SK-N-SH (cell line): ENCODE measurements at regions not wholly inside any gene's neighbourhood (a gene's known extent, or its start where the extent isn't known, plus 50 kb on each side); places are given as distances from the start of the nearest gene placed in this dataset.

Experiments
- CTCF ChIA-PET: fragments of 300-600, 350-600 bp; formaldehyde crosslinking; extraction: SDS; loops from one replicate; lab custom pipeline; 2021; lab: Yijun Ruan, JAX
- POLR2A ChIA-PET: fragments of 350-600 bp; sonication (Branson Sonifier 250); formaldehyde crosslinking; extraction: SDS; loops from one replicate; lab custom pipeline; 2020; ENCODE audit warnings: antibody characterized with exemption, inconsistent platforms; lab: Yijun Ruan, JAX
- DNase-seq: peaks from one replicate; pipeline ENCODE4 v3.0.0; 2012
- H2AFZ ChIP-seq: fragments of 200-600 bp; sonication (generic); 2 replicates; pipeline ENCODE4 v1.8.1; 2016; ENCODE audit warnings: antibody characterized with exemption, mild to moderate bottlenecking, low read depth
- H3F3A ChIP-seq: fragments of 200-600 bp; sonication (generic); replicated peaks from 2 replicates; pipeline ENCODE3; 2016; ENCODE audit warnings: antibody characterized with exemption, mild to moderate bottlenecking; ENCODE audit not compliant: insufficient read depth
- H3K27ac ChIP-seq, 2 experiments: fragments of 200-500 bp in 1 of 2; fragments of 200-600 bp in 1 of 2; sonication (Bioruptor generic) in 1 of 2; sonication (generic), shearing (Covaris generic) in 1 of 2; 2 replicates each; pipeline versions ENCODE4 v1.5.1 to v1.6.1; 2014 to 2016; ENCODE audit warnings: low read depth in 2 of 2, inconsistent platforms in 1 of 2, low read length in 1 of 2, mild to moderate bottlenecking in 1 of 2, mixed read lengths in 1 of 2
- H3K27me3 ChIP-seq: fragments of 200-600 bp; sonication (generic), shearing (Covaris generic); 2 replicates; pipeline ENCODE4 v1.6.1; 2016; ENCODE audit warnings: mixed run types; ENCODE audit not compliant: insufficient read depth
- H3K36me3 ChIP-seq, 2 experiments: fragments of 200-500 bp in 1 of 2; fragments of 200-600 bp in 1 of 2; sonication (Bioruptor generic) in 1 of 2; sonication (generic) in 1 of 2; replicated peaks in 1 of 2; 2 replicates each; pipeline versions ENCODE3 to v1.5.1; 2014 to 2016; ENCODE audit warnings: low read length in 1 of 2, mild to moderate bottlenecking in 1 of 2; ENCODE audit not compliant: insufficient read depth in 2 of 2, control insufficient read depth in 1 of 2
- H3K4me1 ChIP-seq, 2 experiments: fragments of 200-500 bp in 1 of 2; fragments of 200-600 bp in 1 of 2; sonication (Bioruptor generic) in 1 of 2; sonication (generic), shearing (Covaris generic) in 1 of 2; 2 replicates each; pipeline versions ENCODE4 v1.5.1 to v1.6.1; 2014 to 2016; ENCODE audit warnings: low read depth in 1 of 2, low read length in 1 of 2, mixed run types in 1 of 2; ENCODE audit not compliant: insufficient read depth in 2 of 2, control insufficient read depth in 1 of 2
- H3K4me2 ChIP-seq: fragments of 200-600 bp; sonication (generic), shearing (Covaris generic); 2 replicates; pipeline ENCODE4 v1.6.1; 2017; ENCODE audit warnings: mixed run types
- H3K4me3 ChIP-seq, 2 experiments: fragments of 200-500 bp in 1 of 2; fragments of 200-600 bp in 1 of 2; sonication (Bioruptor generic) in 1 of 2; sonication (generic), shearing (Covaris generic) in 1 of 2; 2 replicates each; pipeline versions ENCODE4 v1.5.1 to v1.8.1; 2014 to 2016; ENCODE audit warnings: low read depth in 2 of 2, inconsistent platforms in 1 of 2, low read length in 1 of 2, mild to moderate bottlenecking in 1 of 2, mixed read lengths in 1 of 2, moderate library complexity in 1 of 2
- H3K79me2 ChIP-seq: fragments of 200-600 bp; sonication (generic); 2 replicates; pipeline ENCODE4 v1.8.1; 2017; ENCODE audit warnings: mild to moderate bottlenecking; ENCODE audit not compliant: insufficient read depth
- H3K9ac ChIP-seq: fragments of 200-600 bp; sonication (generic); 2 replicates; pipeline ENCODE4 v1.6.1; 2017; ENCODE audit warnings: mixed run types
- H3K9me2 ChIP-seq: fragments of 200-600 bp; sonication (generic); 2 replicates; pipeline ENCODE4 v1.6.1; 2017; ENCODE audit warnings: mixed run types
- H3K9me3 ChIP-seq: fragments of 200-600 bp; sonication (generic); 2 replicates; pipeline ENCODE4 v1.6.1; 2017; ENCODE audit warnings: mixed run types, mild to moderate bottlenecking, moderate library complexity
- H4K20me1 ChIP-seq: fragments of 200-600 bp; sonication (generic); 2 replicates; pipeline ENCODE4 v1.6.1; 2017; ENCODE audit warnings: mild to moderate bottlenecking, mixed run types; ENCODE audit not compliant: insufficient read depth
- CHD2 ChIP-seq: fragments of 150-350 bp; IDR thresholded peaks from 2 replicates; pipeline ENCODE4 v1.6.1; 2018; ENCODE audit warnings: low read length; ENCODE audit not compliant: partially characterized antibody
- CTCF ChIP-seq: fragments of 200-600 bp; sonication (generic); IDR thresholded peaks from 2 replicates; pipeline ENCODE4 v1.6.1; 2017; ENCODE audit warnings: antibody characterized with exemption, mild to moderate bottlenecking, moderate library complexity
- ELF1 ChIP-seq: IDR thresholded peaks from 2 replicates; pipeline ENCODE4 v1.4.0; 2012
- FOSL2 ChIP-seq: IDR thresholded peaks from 2 replicates; pipeline ENCODE4 v1.4.0; 2012; ENCODE audit warnings: low read depth, mild to moderate bottlenecking, moderate library complexity, borderline replicate concordance
- FOXJ3 ChIP-seq: sonication (generic); formaldehyde crosslinking; IDR thresholded peaks from 2 replicates; pipeline ENCODE4 v1.5.1; 2020; ENCODE audit warnings: mild to moderate bottlenecking, missing genetic modification reagents
- FOXM1 ChIP-seq: IDR thresholded peaks from 2 replicates; pipeline ENCODE4 v1.4.0; 2012; ENCODE audit warnings: low read depth, mild to moderate bottlenecking
- GATA2 ChIP-seq: sonication (generic); formaldehyde crosslinking; IDR thresholded peaks from 2 replicates; pipeline ENCODE4 v1.5.0; 2020; ENCODE audit warnings: mild to moderate bottlenecking, missing genetic modification reagents
- IRF3 ChIP-seq: fragments of 150-350 bp; IDR thresholded peaks from 2 replicates; pipeline ENCODE4 v1.6.1; 2016; ENCODE audit warnings: mild to moderate bottlenecking, low read depth, low read length
- JUND ChIP-seq: IDR thresholded peaks from 2 replicates; pipeline ENCODE4 v1.4.0; 2012
- MAX ChIP-seq: IDR thresholded peaks from 2 replicates; pipeline ENCODE4 v1.4.0; 2012; ENCODE audit warnings: low read depth
- MEF2A ChIP-seq: IDR thresholded peaks from 2 replicates; pipeline ENCODE4 v1.4.0; 2012; ENCODE audit warnings: low read depth, borderline replicate concordance
- NRF1 ChIP-seq: IDR thresholded peaks from 2 replicates; pipeline ENCODE4 v1.6.1; 2012; ENCODE audit warnings: low read depth, mild to moderate bottlenecking, low read length
- POLR2AphosphoS5 ChIP-seq: IDR thresholded peaks from 2 replicates; pipeline ENCODE4 v1.6.1; 2012; ENCODE audit warnings: low read depth, low read length
- RAD21 ChIP-seq: IDR thresholded peaks from 2 replicates; pipeline ENCODE4 v1.6.1; 2012; ENCODE audit warnings: mild to moderate bottlenecking, low read length
- RFX5 ChIP-seq: IDR thresholded peaks from 2 replicates; pipeline ENCODE4 v1.6.1; 2012; ENCODE audit warnings: mild to moderate bottlenecking, improper control_type of control experiment, low read length
- RXRA ChIP-seq: IDR thresholded peaks from 2 replicates; pipeline ENCODE4 v1.4.0; 2012; ENCODE audit warnings: low read depth, mild to moderate bottlenecking, borderline replicate concordance
- SIN3A ChIP-seq: IDR thresholded peaks from 2 replicates; pipeline ENCODE4 v1.6.1; 2012; ENCODE audit warnings: low read depth, mild to moderate bottlenecking, low read length, moderate library complexity, borderline replicate concordance
- SMC3 ChIP-seq: IDR thresholded peaks from 2 replicates; pipeline ENCODE4 v1.6.1; 2012; ENCODE audit warnings: low read depth, low read length, improper control_type of control experiment
- TAF1 ChIP-seq: IDR thresholded peaks from 2 replicates; pipeline ENCODE4 v1.6.1; 2012; ENCODE audit warnings: low read depth, mild to moderate bottlenecking, low read length, moderate library complexity, borderline replicate concordance
- TEAD4 ChIP-seq: IDR thresholded peaks from 2 replicates; pipeline ENCODE4 v1.4.0; 2012; ENCODE audit warnings: mild to moderate bottlenecking, borderline replicate concordance; ENCODE audit not compliant: insufficient read depth
- USF1 ChIP-seq: IDR thresholded peaks from 2 replicates; pipeline ENCODE4 v1.4.0; 2012; ENCODE audit warnings: low read depth, borderline replicate concordance
- USF2 ChIP-seq: fragments of 150-350 bp; IDR thresholded peaks from 2 replicates; pipeline ENCODE4 v1.6.1; 2017; ENCODE audit warnings: antibody characterized with exemption, low read length, low read depth, borderline replicate concordance
- YY1 ChIP-seq: IDR thresholded peaks from 2 replicates; pipeline ENCODE4 v1.4.0; 2012; ENCODE audit warnings: low read depth, mild to moderate bottlenecking
- ZBTB33 ChIP-seq: IDR thresholded peaks from 2 replicates; pipeline ENCODE4 v1.4.0; 2012; ENCODE audit warnings: low read depth, borderline replicate concordance
- WGBS: methylation state at CpG from one replicate; pipeline ENCODE4 v1.1.6; 2017; ENCODE audit warnings: low lambda C conversion rate; 5-methylcytosine and 5-hydroxymethylcytosine counted together

- peak overlapping the region in 1 of 2 experiments; percentile 13; a peak in 2 of 4 replicates for H3K4me3 ChIP-seq
- no peak overlapping the region for H2AFZ ChIP-seq
- H3K36me3 ChIP-seq: no peaks in the 10 kb centered on the region
- H4K20me1 ChIP-seq: no peaks in the 10 kb centered on the region
- ChIA-PET POLR2A (no interaction called here), CTCF (interaction anchor here (0.7 kb wide), 1 partner anchor 11 kb away, joined by 4 read pairs; no protein-coding TSS in a partner anchor)
- peaks cover 59% of the 10 kb centered on the region for H3F3A ChIP-seq
- no peaks in the 10 kb centered on the region for H3K79me2 ChIP-seq
- DNase-seq: peak; percentile 12
- peaks cover 15 to 58% of the 10 kb centered on the region in 2 experiments for H3K4me1 ChIP-seq
- peak overlapping the region; percentile 43 for H3K4me2 ChIP-seq
- H3K27ac ChIP-seq: peak overlapping the region; percentile 77 to 92
- no peaks in the 10 kb centered on the region for H3K9me3 ChIP-seq
- H3K27me3 ChIP-seq: no peaks in the 10 kb centered on the region
- no peaks in the 10 kb centered on the region for H3K9me2 ChIP-seq
- peak overlapping the region; percentile 36; the same call in 1 of the 2 replicates for H3K9ac ChIP-seq
- 17% methylated on average over 6 of the region's 6 CpGs for WGBS
- TF ChIP-seq IRF3 (no peak), ZBTB33 (peak; percentile 50; the same call in 1 of the 2 replicates), RAD21 (no peak), SMC3 (peak; percentile 3; the same call in 1 of the 2 replicates), NRF1 (no peak), FOXM1 (peak; percentile 87), USF1 (peak; percentile 29; the same call in 1 of the 2 replicates), TAF1 (peak; percentile 45; the same call in 1 of the 2 replicates), JUND (peak; percentile 83), TEAD4 (peak; percentile 100), SIN3A (peak; percentile 80; the same call in 1 of the 2 replicates), MEF2A (peak; percentile 75; the same call in 1 of the 2 replicates), GATA2 (CRISPR knock-in tag) (no peak), CHD2 (no peak), RXRA (peak; percentile 99), POLR2AphosphoS5 (peak; percentile 76), YY1 (no peak), FOXJ3 (CRISPR knock-in tag) (no peak), CTCF (no peak), FOSL2 (peak; percentile 67; the same call in 1 of the 2 replicates), MAX (peak; percentile 69), ELF1 (no peak), USF2 (no peak), RFX5 (no peak)
These were observed 96.8 kb upstream of the CDC42EP3 start for GRCh38 chr2:37767959-37768925.
